GM23338 (cell line): ENCODE measurements at regions not wholly inside any gene's neighbourhood (a gene's known extent, or its start where the extent isn't known, plus 50 kb on each side); places are given as distances from the start of the nearest gene placed in this dataset.
"Not testable (repeated sequence)": the region's sequence is repeated elsewhere in the genome, so short reads cannot be mapped to it uniquely, and the experiment has no call there.

Experiments used
- ATAC-seq: fragments of 200-7000 bp; cut with Tn5 transposase; 3 replicates; pipeline ENCODE4 v1.9.1; 2020
- DNase-seq: peaks from one replicate; pipeline ENCODE4 v3.0.0-alpha.2; 2015; ENCODE audit warnings: low spot score
- H2AFZ ChIP-seq: fragments of 200-600 bp; sonication (generic); 2 replicates; pipeline ENCODE4 v1.8.0; 2016; ENCODE audit warnings: antibody characterized with exemption, mild to moderate bottlenecking, moderate library complexity
- H3F3A ChIP-seq: fragments of 200-600 bp; sonication (generic); replicated peaks from 2 replicates; pipeline ENCODE4 v1.8.0; 2017; ENCODE audit warnings: antibody characterized with exemption, mixed run types, low read depth
- H3K27ac ChIP-seq: fragments of 200-600 bp; sonication (generic); 2 replicates; pipeline ENCODE4 v1.6.1; 2016; ENCODE audit warnings: low read depth
- H3K27me3 ChIP-seq: fragments of 200-600 bp; sonication (generic); 2 replicates; pipeline ENCODE4 v1.8.0; 2016; ENCODE audit warnings: mild to moderate bottlenecking, mixed run types, moderate library complexity; ENCODE audit not compliant: insufficient read depth
- H3K36me3 ChIP-seq: fragments of 200-600 bp; sonication (generic); 2 replicates; pipeline ENCODE4 v1.8.0; 2016; ENCODE audit warnings: mild to moderate bottlenecking; ENCODE audit not compliant: insufficient read depth
- H3K4me1 ChIP-seq: fragments of 200-600 bp; sonication (generic); 2 replicates; pipeline ENCODE4 v1.8.0; 2016; ENCODE audit warnings: mild to moderate bottlenecking, moderate library complexity; ENCODE audit not compliant: insufficient read depth
- H3K4me2 ChIP-seq: fragments of 200-600 bp; sonication (generic); 2 replicates; pipeline ENCODE4 v1.7.1; 2017; ENCODE audit warnings: mixed run types
- H3K4me3 ChIP-seq: fragments of 200-600 bp; sonication (generic); 2 replicates; pipeline ENCODE4 v1.6.1; 2016; ENCODE audit warnings: mixed run types
- H3K79me2 ChIP-seq: fragments of 200-600 bp; sonication (generic); replicated peaks from 2 replicates; pipeline ENCODE4 v1.8.0; 2017; ENCODE audit warnings: mild to moderate bottlenecking; ENCODE audit not compliant: insufficient read depth
- H3K9me2 ChIP-seq: fragments of 200-600 bp; sonication (generic); 2 replicates; pipeline ENCODE4 v1.8.0; 2017; ENCODE audit not compliant: insufficient read depth
- H4K20me1 ChIP-seq: fragments of 200-600 bp; sonication (generic); replicated peaks from 2 replicates; pipeline ENCODE4 v1.8.0; 2017; ENCODE audit warnings: mild to moderate bottlenecking; ENCODE audit not compliant: insufficient read depth
- H3K27ac Mint-ChIP-seq: 2 replicates; pipeline ENCODE4 v1.8.0; 2020; ENCODE audit warnings: inconsistent platforms, mild to moderate bottlenecking, moderate library complexity, mixed read lengths
- H3K27me3 Mint-ChIP-seq: 3 replicates; pipeline ENCODE4 v1.8.0; 2022; ENCODE audit warnings: low read depth, mild to moderate bottlenecking, moderate library complexity, mixed read lengths, inconsistent platforms; ENCODE audit not compliant: insufficient read depth, poor library complexity
- H3K36me3 Mint-ChIP-seq: 3 replicates; pipeline ENCODE4 v1.8.0; 2021; ENCODE audit warnings: low read depth, mild to moderate bottlenecking, inconsistent platforms, moderate library complexity, mixed read lengths
- H3K4me1 Mint-ChIP-seq: 3 replicates; pipeline ENCODE4 v1.8.0; 2020; ENCODE audit warnings: mild to moderate bottlenecking, inconsistent platforms, mixed read lengths
- H3K4me3 Mint-ChIP-seq: 3 replicates; pipeline ENCODE4 v1.8.0; 2021; ENCODE audit warnings: moderate library complexity, mild to moderate bottlenecking, inconsistent platforms, mixed read lengths
- H3K9me3 Mint-ChIP-seq: 3 replicates; pipeline ENCODE4 v1.8.0; 2020; ENCODE audit warnings: moderate library complexity, mild to moderate bottlenecking, inconsistent platforms, mixed read lengths
- CREB1 ChIP-seq: fragments of 250-450 bp; sonication (Bioruptor Pico); IDR thresholded peaks from 2 replicates; pipeline ENCODE4 v1.5.0; 2020; ENCODE audit warnings: low read depth, mild to moderate bottlenecking, moderate library complexity
- EZH2 ChIP-seq: fragments of 200-600 bp; sonication (generic); IDR thresholded peaks from one replicate; pipeline ENCODE4 v1.8.0; 2017; ENCODE audit warnings: antibody characterized with exemption, mild to moderate bottlenecking, low read depth; ENCODE audit not compliant: unreplicated experiment
- EZH2phosphoT487 ChIP-seq: fragments of 200-600 bp; sonication (generic); IDR thresholded peaks from one replicate; pipeline ENCODE4 v1.8.1; 2018; ENCODE audit warnings: antibody characterized with exemption; ENCODE audit not compliant: unreplicated experiment
- JUNB ChIP-seq: IDR thresholded peaks from one replicate; pipeline ENCODE4 v1.6.1; 2016; ENCODE audit warnings: antibody characterized with exemption; ENCODE audit not compliant: unreplicated experiment
- NANOG ChIP-seq: IDR thresholded peaks from 2 replicates; pipeline ENCODE4 v1.6.1; 2016; ENCODE audit warnings: antibody characterized with exemption, borderline replicate concordance
- POLR2AphosphoS5 ChIP-seq: IDR thresholded peaks from 2 replicates; pipeline ENCODE4 v1.6.1; 2016; ENCODE audit warnings: antibody characterized with exemption, low read depth
- STAT1 ChIP-seq: IDR thresholded peaks from one replicate; pipeline ENCODE4 v1.6.1; 2016; ENCODE audit warnings: antibody characterized with exemption; ENCODE audit not compliant: unreplicated experiment
- ZNF114 ChIP-seq: fragments of 250-450 bp; sonication (Bioruptor Pico); IDR thresholded peaks from 2 replicates; pipeline ENCODE4 v1.5.0; 2020; ENCODE audit warnings: mild to moderate bottlenecking, moderate library complexity
- ZNF331 ChIP-seq: fragments of 250-450 bp; sonication (Bioruptor Pico); IDR thresholded peaks from 2 replicates; pipeline ENCODE4 v1.5.0; 2020; ENCODE audit warnings: low read depth, mild to moderate bottlenecking, moderate library complexity
- TF ChIP-seq, protein P1 (sequence below): IDR thresholded peaks from 2 replicates; pipeline ENCODE4 v1.6.1; 2016; ENCODE audit warnings: antibody characterized with exemption
- TF ChIP-seq, protein P2 (sequence below), 2 experiments: fragments of 200-600 bp in 1 of 2; sonication (generic) in 1 of 2; conservative IDR thresholded peaks; 2 replicates each; pipeline versions ENCODE4 v1.5.1 to v1.6.1; 2016 to 2017; ENCODE audit warnings: antibody characterized with exemption in 2 of 2, low read depth in 2 of 2, mild to moderate bottlenecking in 2 of 2, moderate library complexity in 1 of 2
- TF ChIP-seq, protein P3 (sequence below): fragments of 250-450 bp; sonication (Bioruptor Pico); IDR thresholded peaks from 2 replicates; pipeline ENCODE4 v1.5.0; 2020; ENCODE audit warnings: mild to moderate bottlenecking, moderate library complexity

GRCh38 chr6:140783504-140783903, 1349.2 kb upstream of the GJE1 start:
- H3K27me3 Mint-ChIP-seq, H3K4me3 ChIP-seq, ATAC-seq: not testable (repeated sequence)

DNA sequence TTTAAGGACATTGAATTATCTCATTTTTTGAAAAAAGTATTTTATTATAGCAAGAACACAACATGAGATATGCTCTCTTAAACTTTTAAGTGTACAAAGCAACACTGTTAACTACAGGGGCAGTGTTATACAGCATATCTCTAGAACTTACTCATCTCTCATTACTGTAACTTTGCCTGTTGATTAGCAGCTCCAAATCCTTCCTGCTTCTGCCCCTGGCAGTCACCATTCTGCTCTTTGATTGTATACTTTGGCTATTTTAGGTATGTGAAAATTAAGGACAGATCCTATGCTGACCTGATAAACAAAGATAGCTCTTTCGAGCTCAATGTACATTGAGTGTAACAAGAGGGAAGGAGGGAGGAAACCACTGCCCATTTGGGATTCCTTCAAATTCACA, 1349.8 kb upstream of the GJE1 start:
- H3K4me1 Mint-ChIP-seq, result no peaks in the 10 kb centered on the region
- no peaks in the 10 kb centered on the region for H3K36me3 Mint-ChIP-seq
- H3K27me3 Mint-ChIP-seq, result no peaks in the 10 kb centered on the region
- H3F3A ChIP-seq, result no peaks in the 10 kb centered on the region
- no peak for DNase-seq
- no peak overlapping the region for H3K4me2 ChIP-seq
- H3K27ac Mint-ChIP-seq, result no peak overlapping the region
- no peaks in the 10 kb centered on the region for H3K4me1 ChIP-seq
- H3K4me3 ChIP-seq, result no peak overlapping the region
- H3K9me3 Mint-ChIP-seq, result no peaks in the 10 kb centered on the region; the same call in 2 of the 3 replicates
- no peak for ATAC-seq
- H4K20me1 ChIP-seq, result no peaks in the 10 kb centered on the region
- no peak overlapping the region for H3K27ac ChIP-seq
- H3K27me3 ChIP-seq, result no peaks in the 10 kb centered on the region
- no peaks in the 10 kb centered on the region for H3K36me3 ChIP-seq
- no peak overlapping the region for H3K4me3 Mint-ChIP-seq
- H3K79me2 ChIP-seq, result no peaks in the 10 kb centered on the region
- no peak overlapping the region for H2AFZ ChIP-seq
- no peaks in the 10 kb centered on the region for H3K9me2 ChIP-seq
- TF ChIP-seq EZH2phosphoT487 (no peak), ZNF331 (CRISPR knock-in tag) (no peak), NANOG (no peak), EZH2 (no peak), ZNF114 (CRISPR knock-in tag) (no peak), STAT1 (no peak), JUNB (no peak), POLR2AphosphoS5 (no peak), CREB1 (no peak)
- TF ChIP-seq, protein P1, sequence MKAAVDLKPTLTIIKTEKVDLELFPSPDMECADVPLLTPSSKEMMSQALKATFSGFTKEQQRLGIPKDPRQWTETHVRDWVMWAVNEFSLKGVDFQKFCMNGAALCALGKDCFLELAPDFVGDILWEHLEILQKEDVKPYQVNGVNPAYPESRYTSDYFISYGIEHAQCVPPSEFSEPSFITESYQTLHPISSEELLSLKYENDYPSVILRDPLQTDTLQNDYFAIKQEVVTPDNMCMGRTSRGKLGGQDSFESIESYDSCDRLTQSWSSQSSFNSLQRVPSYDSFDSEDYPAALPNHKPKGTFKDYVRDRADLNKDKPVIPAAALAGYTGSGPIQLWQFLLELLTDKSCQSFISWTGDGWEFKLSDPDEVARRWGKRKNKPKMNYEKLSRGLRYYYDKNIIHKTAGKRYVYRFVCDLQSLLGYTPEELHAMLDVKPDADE, result no peak
- TF ChIP-seq, protein P2, sequence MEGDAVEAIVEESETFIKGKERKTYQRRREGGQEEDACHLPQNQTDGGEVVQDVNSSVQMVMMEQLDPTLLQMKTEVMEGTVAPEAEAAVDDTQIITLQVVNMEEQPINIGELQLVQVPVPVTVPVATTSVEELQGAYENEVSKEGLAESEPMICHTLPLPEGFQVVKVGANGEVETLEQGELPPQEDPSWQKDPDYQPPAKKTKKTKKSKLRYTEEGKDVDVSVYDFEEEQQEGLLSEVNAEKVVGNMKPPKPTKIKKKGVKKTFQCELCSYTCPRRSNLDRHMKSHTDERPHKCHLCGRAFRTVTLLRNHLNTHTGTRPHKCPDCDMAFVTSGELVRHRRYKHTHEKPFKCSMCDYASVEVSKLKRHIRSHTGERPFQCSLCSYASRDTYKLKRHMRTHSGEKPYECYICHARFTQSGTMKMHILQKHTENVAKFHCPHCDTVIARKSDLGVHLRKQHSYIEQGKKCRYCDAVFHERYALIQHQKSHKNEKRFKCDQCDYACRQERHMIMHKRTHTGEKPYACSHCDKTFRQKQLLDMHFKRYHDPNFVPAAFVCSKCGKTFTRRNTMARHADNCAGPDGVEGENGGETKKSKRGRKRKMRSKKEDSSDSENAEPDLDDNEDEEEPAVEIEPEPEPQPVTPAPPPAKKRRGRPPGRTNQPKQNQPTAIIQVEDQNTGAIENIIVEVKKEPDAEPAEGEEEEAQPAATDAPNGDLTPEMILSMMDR (conservative IDR thresholded peaks at IDR 0.05; ENCODE audit: low read depth in 2 of 2), result no peak
- TF ChIP-seq, protein P3, sequence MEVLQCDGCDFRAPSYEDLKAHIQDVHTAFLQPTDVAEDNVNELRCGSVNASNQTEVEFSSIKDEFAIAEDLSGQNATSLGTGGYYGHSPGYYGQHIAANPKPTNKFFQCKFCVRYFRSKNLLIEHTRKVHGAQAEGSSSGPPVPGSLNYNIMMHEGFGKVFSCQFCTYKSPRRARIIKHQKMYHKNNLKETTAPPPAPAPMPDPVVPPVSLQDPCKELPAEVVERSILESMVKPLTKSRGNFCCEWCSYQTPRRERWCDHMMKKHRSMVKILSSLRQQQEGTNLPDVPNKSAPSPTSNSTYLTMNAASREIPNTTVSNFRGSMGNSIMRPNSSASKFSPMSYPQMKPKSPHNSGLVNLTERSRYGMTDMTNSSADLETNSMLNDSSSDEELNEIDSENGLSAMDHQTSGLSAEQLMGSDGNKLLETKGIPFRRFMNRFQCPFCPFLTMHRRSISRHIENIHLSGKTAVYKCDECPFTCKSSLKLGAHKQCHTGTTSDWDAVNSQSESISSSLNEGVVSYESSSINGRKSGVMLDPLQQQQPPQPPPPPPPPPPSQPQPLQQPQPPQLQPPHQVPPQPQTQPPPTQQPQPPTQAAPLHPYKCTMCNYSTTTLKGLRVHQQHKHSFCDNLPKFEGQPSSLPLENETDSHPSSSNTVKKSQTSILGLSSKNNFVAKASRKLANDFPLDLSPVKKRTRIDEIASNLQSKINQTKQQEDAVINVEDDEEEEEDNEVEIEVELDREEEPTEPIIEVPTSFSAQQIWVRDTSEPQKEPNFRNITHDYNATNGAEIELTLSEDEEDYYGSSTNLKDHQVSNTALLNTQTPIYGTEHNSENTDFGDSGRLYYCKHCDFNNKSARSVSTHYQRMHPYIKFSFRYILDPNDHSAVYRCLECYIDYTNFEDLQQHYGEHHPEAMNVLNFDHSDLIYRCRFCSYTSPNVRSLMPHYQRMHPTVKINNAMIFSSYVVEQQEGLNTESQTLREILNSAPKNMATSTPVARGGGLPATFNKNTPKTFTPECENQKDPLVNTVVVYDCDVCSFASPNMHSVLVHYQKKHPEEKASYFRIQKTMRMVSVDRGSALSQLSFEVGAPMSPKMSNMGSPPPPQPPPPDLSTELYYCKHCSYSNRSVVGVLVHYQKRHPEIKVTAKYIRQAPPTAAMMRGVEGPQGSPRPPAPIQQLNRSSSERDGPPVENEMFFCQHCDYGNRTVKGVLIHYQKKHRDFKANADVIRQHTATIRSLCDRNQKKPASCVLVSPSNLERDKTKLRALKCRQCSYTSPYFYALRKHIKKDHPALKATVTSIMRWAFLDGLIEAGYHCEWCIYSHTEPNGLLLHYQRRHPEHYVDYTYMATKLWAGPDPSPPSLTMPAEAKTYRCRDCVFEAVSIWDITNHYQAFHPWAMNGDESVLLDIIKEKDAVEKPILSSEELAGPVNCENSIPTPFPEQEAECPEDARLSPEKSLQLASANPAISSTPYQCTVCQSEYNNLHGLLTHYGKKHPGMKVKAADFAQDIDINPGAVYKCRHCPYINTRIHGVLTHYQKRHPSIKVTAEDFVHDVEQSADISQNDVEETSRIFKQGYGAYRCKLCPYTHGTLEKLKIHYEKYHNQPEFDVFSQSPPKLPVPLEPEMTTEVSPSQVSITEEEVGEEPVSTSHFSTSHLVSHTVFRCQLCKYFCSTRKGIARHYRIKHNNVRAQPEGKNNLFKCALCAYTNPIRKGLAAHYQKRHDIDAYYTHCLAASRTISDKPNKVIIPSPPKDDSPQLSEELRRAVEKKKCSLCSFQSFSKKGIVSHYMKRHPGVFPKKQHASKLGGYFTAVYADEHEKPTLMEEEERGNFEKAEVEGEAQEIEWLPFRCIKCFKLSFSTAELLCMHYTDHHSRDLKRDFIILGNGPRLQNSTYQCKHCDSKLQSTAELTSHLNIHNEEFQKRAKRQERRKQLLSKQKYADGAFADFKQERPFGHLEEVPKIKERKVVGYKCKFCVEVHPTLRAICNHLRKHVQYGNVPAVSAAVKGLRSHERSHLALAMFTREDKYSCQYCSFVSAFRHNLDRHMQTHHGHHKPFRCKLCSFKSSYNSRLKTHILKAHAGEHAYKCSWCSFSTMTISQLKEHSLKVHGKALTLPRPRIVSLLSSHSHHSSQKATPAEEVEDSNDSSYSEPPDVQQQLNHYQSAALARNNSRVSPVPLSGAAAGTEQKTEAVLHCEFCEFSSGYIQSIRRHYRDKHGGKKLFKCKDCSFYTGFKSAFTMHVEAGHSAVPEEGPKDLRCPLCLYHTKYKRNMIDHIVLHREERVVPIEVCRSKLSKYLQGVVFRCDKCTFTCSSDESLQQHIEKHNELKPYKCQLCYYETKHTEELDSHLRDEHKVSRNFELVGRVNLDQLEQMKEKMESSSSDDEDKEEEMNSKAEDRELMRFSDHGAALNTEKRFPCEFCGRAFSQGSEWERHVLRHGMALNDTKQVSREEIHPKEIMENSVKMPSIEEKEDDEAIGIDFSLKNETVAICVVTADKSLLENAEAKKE (CRISPR knock-in tag), result no peak

More at GRCh38 chr6:140783504-140783903, 1349.2 kb upstream of the GJE1 start:
- H3K9me3 Mint-ChIP-seq, H3K9me2 ChIP-seq, H3K36me3 Mint-ChIP-seq, H3K79me2 ChIP-seq, H3K4me1 Mint-ChIP-seq, H3K36me3 ChIP-seq, H3K27me3 ChIP-seq, H2AFZ ChIP-seq, H3K4me1 ChIP-seq, H4K20me1 ChIP-seq, H3K27ac Mint-ChIP-seq, H3K27ac ChIP-seq, H3K4me3 Mint-ChIP-seq, DNase-seq, H3K4me2 ChIP-seq, H3F3A ChIP-seq: not testable (repeated sequence)
